GM18499 (cell line): ENCODE measurements at regions not wholly inside any gene's neighbourhood (a gene's known extent, or its start where the extent isn't known, plus 50 kb on each side); places are given as distances from the start of the nearest gene placed in this dataset.

Experiments used
- ATAC-seq: cut with Tn5 transposase; IDR thresholded peaks from one replicate; pipeline ENCODE4 v1.9.1; 2021; ENCODE audit warnings: moderate number of reproducible peaks; ENCODE audit not compliant: insufficient read depth, unreplicated experiment

GRCh38 chr2:155714983-155715382, 617.5 kb downstream of the NR4A2 start:
- no peak for ATAC-seq

GRCh38 chr2:155708071-155708470, 624.5 kb downstream of the NR4A2 start:
- ATAC-seq, result no peak

GRCh38 chr2:155703917-155704316, 628.6 kb downstream of the NR4A2 start:
- ATAC-seq, result no peak

- no peak for ATAC-seq
These were observed 629.5 kb downstream of the NR4A2 start for GRCh38 chr2:155703048-155703447.

- ATAC-seq, result no peak
These were observed 630.8 kb downstream of the NR4A2 start for GRCh38 chr2:155701721-155702120.

GRCh38 chr2:155696571-155696970, 636.0 kb downstream of the NR4A2 start:
- ATAC-seq, result no peak

GRCh38 chr2:155695505-155695904, 637.0 kb downstream of the NR4A2 start:
- no peak for ATAC-seq

GRCh38 chr2:155692856-155693255, 639.7 kb downstream of the NR4A2 start:
- no peak for ATAC-seq

- no peak for ATAC-seq
These were observed 640.4 kb downstream of the NR4A2 start for GRCh38 chr2:155692106-155692505.

GRCh38 chr2:155690785-155691184, 641.7 kb downstream of the NR4A2 start:
- peak; percentile 93 for ATAC-seq

GRCh38 chr2:155689791-155690190, 642.7 kb downstream of the NR4A2 start:
- ATAC-seq, result no peak

GRCh38 chr2:155687181-155687580, 645.3 kb downstream of the NR4A2 start:
- ATAC-seq, result no peak

- ATAC-seq, result no peak
These were observed 652.9 kb downstream of the NR4A2 start for GRCh38 chr2:155679647-155680046.

GRCh38 chr2:155675920-155676319, 656.6 kb downstream of the NR4A2 start:
- no peak for ATAC-seq

GRCh38 chr2:155665704-155666103, 666.8 kb downstream of the NR4A2 start:
- ATAC-seq, result no peak

GRCh38 chr2:155663265-155663664, 669.3 kb downstream of the NR4A2 start:
- ATAC-seq, result no peak

GRCh38 chr2:155662224-155662623, 670.3 kb downstream of the NR4A2 start:
- ATAC-seq, result no peak

- ATAC-seq, result no peak
These were observed 679.3 kb downstream of the NR4A2 start for GRCh38 chr2:155653176-155653575.

GRCh38 chr2:155651851-155652250, 680.7 kb downstream of the NR4A2 start:
- ATAC-seq, result no peak

GRCh38 chr2:155645791-155646190, 686.7 kb downstream of the NR4A2 start:
- no peak for ATAC-seq

- ATAC-seq, result no peak
These were observed 689.3 kb downstream of the NR4A2 start for GRCh38 chr2:155643056-155643775.

GRCh38 chr2:155633887-155634570, 698.5 kb downstream of the NR4A2 start:
- ATAC-seq, result peak; percentile 76
